Memory B cell (primary cell): ENCODE measurements at regions not wholly inside any gene's neighbourhood (a gene's known extent, or its start where the extent isn't known, plus 50 kb on each side); places are given as distances from the start of the nearest gene placed in this dataset.
"Not testable (repeated sequence)": the region's sequence is repeated elsewhere in the genome, so short reads cannot be mapped to it uniquely, and the experiment has no call there.

Source experiments
- ATAC-seq: fragments of 150-1000 bp; cut with Tn5 transposase; 2 replicates; pipeline ENCODE4 v1.10.0; 2021; ENCODE audit warnings: low read depth, mild to moderate bottlenecking, moderate library complexity
- DNase-seq, 2 donors: peaks; one replicate each; pipeline ENCODE4 v3.0.0; 2022; ENCODE audit warnings: low spot score in 2 of 2
- H3K27ac Mint-ChIP-seq: one replicate; pipeline ENCODE4 v1.8.0; 2022; ENCODE audit warnings: mild to moderate bottlenecking, moderate library complexity, mixed read lengths
- H3K27me3 Mint-ChIP-seq: one replicate; pipeline ENCODE4 v1.8.0; 2022; ENCODE audit warnings: mixed read lengths
- H3K36me3 Mint-ChIP-seq: one replicate; pipeline ENCODE4 v1.8.0; 2022; ENCODE audit warnings: mild to moderate bottlenecking, mixed read lengths
- H3K4me1 Mint-ChIP-seq: one replicate; pipeline ENCODE4 v1.8.0; 2022; ENCODE audit warnings: mixed read lengths
- H3K4me3 Mint-ChIP-seq: one replicate; pipeline ENCODE4 v1.8.0; 2022; ENCODE audit warnings: mild to moderate bottlenecking, moderate library complexity, mixed read lengths
- H3K9me3 Mint-ChIP-seq: one replicate; pipeline ENCODE4 v1.8.0; 2022; ENCODE audit warnings: mixed read lengths

- Mint-ChIP-seq H3K36me3 (no peaks in the 10 kb centered on the region), H3K27ac (no peak overlapping the region), H3K27me3 (no peaks in the 10 kb centered on the region), H3K9me3 (peaks cover 10% of the 10 kb centered on the region), H3K4me3 (no peak overlapping the region), H3K4me1 (no peaks in the 10 kb centered on the region)
- ATAC-seq: no peak
- DNase-seq: no peak
These were observed 501.9 kb downstream of the TMEM135 start for GRCh38 chr11:87539596-87539995.

DNA sequence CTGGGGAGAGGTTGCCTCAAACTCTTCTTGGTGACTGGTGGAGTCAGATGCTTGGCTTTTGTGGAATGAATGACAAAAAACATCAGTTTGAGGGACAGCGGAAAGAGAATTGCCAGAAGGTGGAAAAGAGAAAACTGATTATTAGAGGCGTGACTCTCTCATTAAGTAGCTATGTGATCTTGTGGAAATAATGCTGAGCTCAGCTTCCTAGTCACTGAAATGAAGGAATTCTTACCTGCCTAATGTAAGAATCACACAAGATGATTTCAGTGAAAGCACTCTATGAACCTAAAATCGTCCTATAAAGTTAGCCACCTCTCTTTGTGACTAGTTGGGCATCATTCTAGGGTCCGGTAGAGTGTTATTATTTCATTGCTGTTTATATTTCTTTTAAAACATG is 498.8 kb downstream of the TMEM135 start:
- Mint-ChIP-seq H3K27me3 (no peaks in the 10 kb centered on the region), H3K36me3 (no peaks in the 10 kb centered on the region), H3K9me3 (peaks cover 2% of the 10 kb centered on the region), H3K4me3 (no peak overlapping the region), H3K27ac (no peak overlapping the region), H3K4me1 (no peaks in the 10 kb centered on the region)
- no peak for DNase-seq
- ATAC-seq: no peak

- peaks cover 2% of the 10 kb centered on the region for H3K9me3 Mint-ChIP-seq
These were observed 498.3 kb downstream of the TMEM135 start for GRCh38 chr11:87536016-87536415.

GRCh38 chr11:87535513-87535912 is 497.8 kb downstream of the TMEM135 start:
- H3K36me3 Mint-ChIP-seq: no peaks in the 10 kb centered on the region
- H3K9me3 Mint-ChIP-seq: peaks cover 2% of the 10 kb centered on the region
- H3K4me1 Mint-ChIP-seq: no peaks in the 10 kb centered on the region
- no peak overlapping the region for H3K4me3 Mint-ChIP-seq
- DNase-seq (no peak), ATAC-seq (no peak)
- H3K27me3 Mint-ChIP-seq: no peaks in the 10 kb centered on the region
- no peak overlapping the region for H3K27ac Mint-ChIP-seq

More at GRCh38 chr11:87536016-87536415, 498.3 kb downstream of the TMEM135 start:
- Mint-ChIP-seq H3K4me3 (no peak overlapping the region), H3K36me3 (no peaks in the 10 kb centered on the region), H3K27ac (no peak overlapping the region), H3K4me1 (no peaks in the 10 kb centered on the region), H3K27me3 (no peaks in the 10 kb centered on the region)
- DNase-seq (no peak), ATAC-seq (no peak)

DNA sequence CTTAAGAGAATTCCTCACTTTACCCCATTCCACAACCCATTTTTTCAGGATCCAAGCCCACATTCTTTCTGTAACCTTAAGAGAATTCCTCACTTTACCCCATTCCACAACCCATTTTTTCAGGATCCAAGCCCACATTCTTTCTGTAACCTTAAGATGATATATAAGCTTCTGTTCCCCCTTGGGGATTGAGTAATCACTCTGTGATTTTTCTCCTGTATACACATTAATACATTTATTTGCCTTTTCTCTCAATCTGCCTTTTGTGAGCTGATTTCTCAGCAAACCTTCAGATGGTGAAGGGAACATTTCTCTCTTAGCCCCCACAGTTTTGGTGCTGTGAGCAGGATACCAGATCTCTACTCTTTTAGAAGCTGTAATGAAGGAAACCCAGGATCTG is 494.1 kb downstream of the TMEM135 start:
- not testable (repeated sequence) for ATAC-seq, H3K27me3 Mint-ChIP-seq, DNase-seq

DNA sequence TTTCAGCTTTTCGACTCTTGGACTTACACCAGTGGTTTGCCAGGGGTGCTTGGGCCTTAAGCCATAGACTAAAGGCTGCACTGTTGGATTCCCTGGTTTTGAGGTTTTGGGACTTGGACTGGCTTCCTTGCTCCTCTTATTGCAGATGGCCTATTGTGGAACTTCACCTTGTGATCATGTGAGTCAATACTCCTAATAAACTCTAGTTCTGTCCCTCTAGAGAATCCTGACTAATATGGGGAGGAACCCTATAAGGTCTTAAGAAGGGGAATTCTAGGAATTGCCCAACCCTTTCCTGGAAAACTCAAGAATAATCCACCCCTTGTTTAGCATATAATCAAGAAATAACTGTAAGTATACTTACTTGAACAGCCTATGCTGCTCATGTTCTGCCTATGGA is 491.8 kb downstream of the TMEM135 start:
- Mint-ChIP-seq H3K27me3 (no peaks in the 10 kb centered on the region), H3K27ac (no peak overlapping the region), H3K4me1 (no peaks in the 10 kb centered on the region), H3K36me3 (no peaks in the 10 kb centered on the region), H3K9me3 (peaks cover 2% of the 10 kb centered on the region), H3K4me3 (no peak overlapping the region)
- ATAC-seq: no peak
- no peak for DNase-seq

More for the DNA sequence above, 494.1 kb downstream of the TMEM135 start:
- not testable (repeated sequence) for H3K4me3 Mint-ChIP-seq, H3K27ac Mint-ChIP-seq, H3K4me1 Mint-ChIP-seq, H3K9me3 Mint-ChIP-seq, H3K36me3 Mint-ChIP-seq

- no peak overlapping the region for H3K27ac Mint-ChIP-seq
- no peak for DNase-seq
- H3K27me3 Mint-ChIP-seq: no peaks in the 10 kb centered on the region
- no peaks in the 10 kb centered on the region for H3K4me1 Mint-ChIP-seq
- ATAC-seq: no peak
- peaks cover 2% of the 10 kb centered on the region for H3K9me3 Mint-ChIP-seq
- H3K4me3 Mint-ChIP-seq: no peak overlapping the region
- H3K36me3 Mint-ChIP-seq: no peaks in the 10 kb centered on the region
These were observed 491.0 kb downstream of the TMEM135 start for GRCh38 chr11:87528752-87529151.

GRCh38 chr11:87523276-87523675 is 485.5 kb downstream of the TMEM135 start:
- H3K9me3 Mint-ChIP-seq: peaks cover 2% of the 10 kb centered on the region
- ATAC-seq (no peak), DNase-seq (no peak)
- H3K27ac Mint-ChIP-seq: no peak overlapping the region
- H3K27me3 Mint-ChIP-seq: no peaks in the 10 kb centered on the region
- H3K36me3 Mint-ChIP-seq: no peaks in the 10 kb centered on the region
- H3K4me1 Mint-ChIP-seq: no peaks in the 10 kb centered on the region
- no peak overlapping the region for H3K4me3 Mint-ChIP-seq

DNA sequence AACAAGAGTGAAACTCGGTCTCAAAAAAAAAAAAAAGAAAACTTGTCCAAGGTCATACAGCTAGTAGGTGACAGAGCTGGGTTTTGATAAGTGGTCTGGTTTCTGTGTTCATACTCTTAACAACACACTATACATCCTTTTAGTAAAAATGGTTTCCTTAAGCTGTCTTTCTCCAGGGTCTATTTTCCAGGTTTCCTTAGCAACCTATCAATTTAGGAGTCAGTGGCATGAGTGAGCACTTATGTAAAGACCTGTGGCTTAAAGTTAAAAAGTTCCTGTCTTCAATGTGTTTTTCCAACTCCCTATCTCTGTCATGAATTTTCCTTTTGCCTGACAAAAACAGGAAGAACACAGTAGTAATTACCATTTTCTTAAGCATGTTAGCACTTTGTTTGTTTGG is 480.5 kb downstream of the TMEM135 start:
- Mint-ChIP-seq H3K4me1 (no peaks in the 10 kb centered on the region), H3K36me3 (no peaks in the 10 kb centered on the region), H3K9me3 (no peaks in the 10 kb centered on the region), H3K27me3 (no peaks in the 10 kb centered on the region), H3K4me3 (no peak overlapping the region), H3K27ac (no peak overlapping the region)
- ATAC-seq: no peak
- DNase-seq: no peak

- no peaks in the 10 kb centered on the region for H3K27me3 Mint-ChIP-seq
- no peak overlapping the region for H3K27ac Mint-ChIP-seq
- no peaks in the 10 kb centered on the region for H3K4me1 Mint-ChIP-seq
- ATAC-seq (no peak), DNase-seq (no peak)
- H3K4me3 Mint-ChIP-seq: no peak overlapping the region
- H3K36me3 Mint-ChIP-seq: no peaks in the 10 kb centered on the region
- no peaks in the 10 kb centered on the region for H3K9me3 Mint-ChIP-seq
These were observed 479.6 kb downstream of the TMEM135 start for GRCh38 chr11:87517351-87517750.

DNA sequence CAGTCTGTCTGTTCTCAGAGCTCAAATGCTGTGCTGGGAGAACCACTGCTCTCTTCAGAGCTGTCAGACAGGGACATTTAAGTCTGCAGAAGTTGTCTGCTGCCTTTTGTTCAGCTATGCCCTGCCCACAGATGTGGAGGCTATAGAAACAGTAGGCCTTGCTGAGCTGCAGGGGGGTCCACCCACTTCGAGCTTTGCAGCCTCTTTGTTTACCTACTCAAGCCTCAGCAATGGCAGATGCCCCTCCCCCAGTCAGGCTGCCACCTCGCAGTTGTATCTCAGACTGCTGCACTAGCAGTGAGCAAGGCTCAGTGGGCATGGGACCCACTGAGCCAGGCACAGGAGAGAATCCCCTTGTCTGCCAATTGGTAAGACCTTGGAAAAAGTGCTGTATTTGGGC is 470.0 kb downstream of the TMEM135 start:
- not testable (repeated sequence) for H3K36me3 Mint-ChIP-seq, H3K9me3 Mint-ChIP-seq, H3K4me1 Mint-ChIP-seq, H3K4me3 Mint-ChIP-seq, DNase-seq, H3K27ac Mint-ChIP-seq, H3K27me3 Mint-ChIP-seq, ATAC-seq

- H3K27ac Mint-ChIP-seq, H3K9me3 Mint-ChIP-seq, H3K27me3 Mint-ChIP-seq, H3K4me3 Mint-ChIP-seq, H3K36me3 Mint-ChIP-seq, H3K4me1 Mint-ChIP-seq, DNase-seq, ATAC-seq: not testable (repeated sequence)
These were observed 469.2 kb downstream of the TMEM135 start for GRCh38 chr11:87506946-87507345.

DNA sequence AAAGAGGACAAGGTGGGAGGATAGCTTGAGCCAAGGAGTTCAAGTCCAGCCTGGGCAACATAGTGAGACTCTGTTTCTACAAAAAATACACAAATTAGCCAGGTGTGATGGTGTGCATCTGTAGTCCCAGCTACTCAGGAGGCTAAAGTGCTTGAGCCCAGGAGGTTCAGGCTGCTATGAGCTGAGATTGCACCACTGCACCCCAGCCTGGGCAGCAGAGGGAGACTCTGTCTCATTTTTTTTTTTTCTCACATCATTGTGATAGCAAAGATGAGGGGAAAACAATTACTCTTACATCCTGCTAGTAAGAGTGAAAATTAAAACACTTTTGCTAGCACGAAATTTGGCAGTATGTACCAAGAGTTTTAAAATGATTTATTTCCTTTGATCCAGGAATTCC is 463.7 kb downstream of the TMEM135 start:
- no peaks in the 10 kb centered on the region for H3K27me3 Mint-ChIP-seq
- H3K9me3 Mint-ChIP-seq: peaks cover 1% of the 10 kb centered on the region
- no peaks in the 10 kb centered on the region for H3K4me1 Mint-ChIP-seq
- no peak overlapping the region for H3K27ac Mint-ChIP-seq
- ATAC-seq: no peak
- no peak overlapping the region for H3K4me3 Mint-ChIP-seq
- H3K36me3 Mint-ChIP-seq: no peaks in the 10 kb centered on the region
- DNase-seq: no peak

DNA sequence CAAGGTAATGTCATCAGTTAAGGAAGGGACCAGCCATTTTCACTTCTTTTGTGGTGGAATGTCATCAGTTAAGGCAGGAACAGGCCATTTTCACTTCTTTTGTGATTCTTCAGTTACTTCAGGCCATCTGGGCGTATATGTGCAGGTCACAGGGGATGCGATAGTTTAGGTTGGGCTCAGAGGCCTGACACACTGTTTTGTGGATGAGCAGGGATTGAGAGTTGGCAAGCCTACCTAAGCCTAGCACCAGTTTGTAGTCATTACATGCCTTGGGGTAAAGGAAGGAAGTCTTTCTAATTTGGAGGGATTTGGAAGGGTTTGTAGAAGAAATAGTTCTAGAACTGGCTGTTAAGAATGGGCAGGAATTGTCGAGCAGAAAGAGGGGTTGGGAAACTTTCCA is 457.2 kb downstream of the TMEM135 start:
- H3K4me3 Mint-ChIP-seq, DNase-seq, H3K27ac Mint-ChIP-seq, H3K27me3 Mint-ChIP-seq, ATAC-seq, H3K4me1 Mint-ChIP-seq, H3K36me3 Mint-ChIP-seq, H3K9me3 Mint-ChIP-seq: not testable (repeated sequence)

- H3K36me3 Mint-ChIP-seq, ATAC-seq, H3K9me3 Mint-ChIP-seq, H3K4me1 Mint-ChIP-seq, H3K27ac Mint-ChIP-seq, H3K4me3 Mint-ChIP-seq, H3K27me3 Mint-ChIP-seq, DNase-seq: not testable (repeated sequence)
These were observed 456.3 kb downstream of the TMEM135 start for GRCh38 chr11:87494026-87494425.

- Mint-ChIP-seq H3K4me1 (no peaks in the 10 kb centered on the region), H3K4me3 (no peak overlapping the region), H3K36me3 (no peaks in the 10 kb centered on the region), H3K27ac (no peak overlapping the region), H3K9me3 (peaks cover 3% of the 10 kb centered on the region), H3K27me3 (no peaks in the 10 kb centered on the region)
- ATAC-seq: no peak
- DNase-seq: no peak
These were observed 455.8 kb downstream of the TMEM135 start for GRCh38 chr11:87493516-87493915.
